IPS-18a (cell line): ENCODE measurements at regions not wholly inside any gene's neighbourhood (a gene's known extent, or its start where the extent isn't known, plus 50 kb on each side); places are given as distances from the start of the nearest gene placed in this dataset.

Source experiments
- H3K27ac ChIP-seq: one replicate; pipeline ENCODE4 v1.5.1; 2013; ENCODE audit warnings: low read length
- H3K27me3 ChIP-seq: one replicate; pipeline ENCODE4 v1.6.1; 2013; ENCODE audit warnings: mild to moderate bottlenecking, low read length; ENCODE audit not compliant: control insufficient read depth, insufficient read depth
- H3K36me3 ChIP-seq: one replicate; pipeline ENCODE4 v1.6.1; 2013; ENCODE audit warnings: low read depth, low read length; ENCODE audit not compliant: control insufficient read depth
- H3K4me1 ChIP-seq: one replicate; pipeline ENCODE4 v1.6.1; 2013; ENCODE audit warnings: low read depth, low read length; ENCODE audit not compliant: control insufficient read depth
- H3K4me3 ChIP-seq: one replicate; pipeline ENCODE4 v1.5.1; 2013; ENCODE audit warnings: low read length
- H3K9ac ChIP-seq: one replicate; pipeline ENCODE4 v1.6.1; 2013; ENCODE audit warnings: mild to moderate bottlenecking, low read length, moderate library complexity
- H3K9me3 ChIP-seq: one replicate; pipeline ENCODE4 v1.6.1; 2013; ENCODE audit warnings: low read depth, low read length; ENCODE audit not compliant: control insufficient read depth

DNA sequence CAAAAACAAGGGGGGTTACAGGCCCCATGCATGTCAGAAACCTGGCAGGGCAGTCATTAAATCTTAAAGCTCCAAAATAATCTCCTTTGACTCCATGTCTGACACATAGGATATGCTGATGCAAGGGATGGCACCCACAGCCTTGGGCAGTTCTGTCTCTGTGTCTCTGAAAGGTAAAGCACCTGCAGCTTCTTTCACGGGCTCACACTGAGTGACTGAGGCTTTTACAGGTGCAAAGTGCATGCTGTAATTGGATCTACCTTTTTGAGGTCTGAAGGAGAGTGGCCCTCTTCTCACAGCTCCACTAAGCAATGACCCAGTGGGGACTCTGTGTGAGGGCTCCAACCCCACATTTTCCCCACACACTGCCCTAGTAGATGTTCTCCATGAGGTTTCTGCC is 1309.0 kb upstream of the B3GALT2 start:
- Histone ChIP-seq H3K27ac (no peak overlapping the region), H3K36me3 (no peaks in the 10 kb centered on the region), H3K9me3 (no peaks in the 10 kb centered on the region), H3K27me3 (no peaks in the 10 kb centered on the region), H3K9ac (no peak overlapping the region), H3K4me1 (no peaks in the 10 kb centered on the region), H3K4me3 (no peak overlapping the region)

DNA sequence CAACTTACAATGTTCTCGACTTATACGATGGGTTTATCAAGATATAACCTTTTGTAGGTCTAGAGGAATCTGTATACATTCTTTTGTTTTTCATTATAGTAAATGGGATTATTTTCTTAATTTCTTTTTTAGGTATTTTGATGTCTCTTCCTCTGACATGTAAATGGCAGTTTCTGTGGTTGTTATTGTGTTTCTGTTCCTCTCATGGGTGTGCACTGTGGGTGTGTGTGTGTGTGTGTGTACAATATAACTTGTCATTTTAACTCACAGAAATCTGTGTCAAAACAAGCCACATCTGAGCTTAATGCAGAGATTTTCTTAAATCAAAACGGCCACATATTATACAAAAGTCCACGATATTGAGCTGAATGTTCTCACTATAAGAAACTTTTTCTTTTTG is 1300.8 kb upstream of the B3GALT2 start:
- H3K9ac ChIP-seq = no peak overlapping the region

GRCh38 chr1:194485432-194485831 is 1299.0 kb upstream of the B3GALT2 start:
- H3K4me1 ChIP-seq = no peaks in the 10 kb centered on the region
- H3K9me3 ChIP-seq = no peaks in the 10 kb centered on the region
- H3K27me3 ChIP-seq = no peaks in the 10 kb centered on the region
- H3K36me3 ChIP-seq = no peaks in the 10 kb centered on the region
- no peak overlapping the region for H3K27ac ChIP-seq
- no peak overlapping the region for H3K4me3 ChIP-seq
- H3K9ac ChIP-seq = no peak overlapping the region

More for the DNA sequence above, 1300.8 kb upstream of the B3GALT2 start:
- Histone ChIP-seq H3K9me3 (no peaks in the 10 kb centered on the region), H3K27me3 (no peaks in the 10 kb centered on the region), H3K4me3 (no peak overlapping the region), H3K4me1 (no peaks in the 10 kb centered on the region), H3K36me3 (no peaks in the 10 kb centered on the region), H3K27ac (no peak overlapping the region)

- Histone ChIP-seq H3K27ac (no peak overlapping the region), H3K27me3 (no peaks in the 10 kb centered on the region), H3K9ac (no peak overlapping the region), H3K9me3 (no peaks in the 10 kb centered on the region), H3K4me1 (no peaks in the 10 kb centered on the region), H3K36me3 (no peaks in the 10 kb centered on the region), H3K4me3 (no peak overlapping the region)
These were observed 1292.3 kb upstream of the B3GALT2 start for GRCh38 chr1:194478731-194479130.

DNA sequence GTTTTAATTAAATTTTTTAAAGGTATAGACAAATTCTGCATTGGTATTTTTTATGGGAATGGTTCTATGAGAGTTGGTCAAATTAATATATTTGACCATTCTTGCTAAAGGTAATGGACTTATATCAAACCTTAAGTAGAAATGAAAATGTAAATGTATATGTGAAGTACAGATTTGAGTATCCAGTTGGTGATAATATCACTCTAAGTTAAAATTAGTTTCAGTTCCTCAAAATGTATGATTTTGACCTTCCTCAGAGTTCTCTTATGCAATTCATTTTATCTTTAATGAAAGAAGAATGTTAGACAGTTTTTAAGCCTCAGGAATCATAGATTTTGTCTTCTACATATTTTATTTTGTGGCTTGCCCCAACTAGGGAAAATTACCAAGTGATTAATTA is 1291.5 kb upstream of the B3GALT2 start:
- Histone ChIP-seq H3K36me3 (no peaks in the 10 kb centered on the region), H3K9me3 (no peaks in the 10 kb centered on the region), H3K27me3 (no peaks in the 10 kb centered on the region), H3K4me3 (no peak overlapping the region), H3K27ac (no peak overlapping the region), H3K4me1 (no peaks in the 10 kb centered on the region), H3K9ac (no peak overlapping the region)

DNA sequence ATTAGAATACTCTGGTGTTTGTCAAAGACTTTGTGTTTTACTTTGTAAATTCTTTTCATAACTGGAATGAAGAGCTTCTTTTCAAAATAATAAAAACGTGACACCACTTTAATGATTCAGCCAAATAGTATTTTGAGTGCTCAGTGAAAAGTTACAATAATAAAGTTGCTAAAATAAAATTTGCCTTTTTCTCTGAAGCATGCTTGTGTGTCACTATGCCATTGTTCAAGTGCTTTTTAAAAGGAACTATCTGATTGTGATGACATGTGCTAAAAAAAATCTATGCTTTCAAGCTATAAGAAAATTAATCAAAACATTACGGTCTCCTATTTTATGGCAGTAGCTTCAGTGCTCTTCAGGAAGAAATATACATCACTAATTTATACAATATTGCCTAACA is 1290.5 kb upstream of the B3GALT2 start:
- H3K27ac ChIP-seq = no peak overlapping the region

DNA sequence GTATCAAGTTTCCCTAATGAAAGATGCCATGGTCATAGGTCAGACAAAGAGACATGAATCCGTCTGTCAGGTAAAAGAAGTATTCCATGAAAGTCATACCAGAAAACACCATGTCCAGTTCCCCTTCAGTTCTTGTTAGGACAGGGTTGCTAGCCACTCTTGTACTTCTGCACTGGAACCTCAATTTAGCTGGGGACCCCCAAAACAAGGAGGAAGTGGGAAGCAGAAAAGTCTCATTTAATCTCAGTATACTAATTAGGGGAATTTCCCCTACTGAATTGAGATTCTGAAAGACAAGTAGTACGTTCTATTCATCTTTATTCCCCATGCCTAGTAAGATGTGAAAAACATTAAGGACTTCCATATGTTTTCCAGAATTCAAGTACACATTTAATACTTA is 1289.9 kb upstream of the B3GALT2 start:
- Histone ChIP-seq H3K27ac (no peak overlapping the region), H3K4me1 (no peaks in the 10 kb centered on the region), H3K4me3 (no peak overlapping the region), H3K27me3 (no peaks in the 10 kb centered on the region), H3K36me3 (no peaks in the 10 kb centered on the region), H3K9ac (no peak overlapping the region), H3K9me3 (no peaks in the 10 kb centered on the region)

More for the DNA sequence above, 1290.5 kb upstream of the B3GALT2 start:
- H3K36me3 ChIP-seq = no peaks in the 10 kb centered on the region
- H3K4me1 ChIP-seq = no peaks in the 10 kb centered on the region
- H3K9me3 ChIP-seq = no peaks in the 10 kb centered on the region
- no peak overlapping the region for H3K4me3 ChIP-seq
- H3K27me3 ChIP-seq = no peaks in the 10 kb centered on the region
- no peak overlapping the region for H3K9ac ChIP-seq

DNA sequence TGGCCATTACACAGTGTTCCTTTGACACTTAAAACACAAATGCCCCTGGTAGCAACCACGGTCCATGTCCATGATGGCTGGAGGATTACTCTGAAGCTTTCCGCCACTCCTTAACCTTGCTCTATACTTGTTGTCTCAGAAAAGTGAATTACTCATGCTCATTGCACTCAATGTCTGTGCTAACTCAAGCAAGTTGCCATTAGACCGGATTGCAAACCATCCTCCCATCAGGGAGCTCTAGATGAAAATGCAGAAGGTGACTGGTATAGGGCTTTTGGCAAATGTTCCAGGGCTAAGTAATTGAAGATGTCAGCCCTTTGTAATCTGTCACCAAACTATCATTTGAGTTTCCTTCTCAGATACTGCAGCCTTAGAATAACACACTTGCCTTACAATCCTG is 1288.3 kb upstream of the B3GALT2 start:
- Histone ChIP-seq H3K36me3 (no peaks in the 10 kb centered on the region), H3K9me3 (no peaks in the 10 kb centered on the region), H3K9ac (no peak overlapping the region), H3K27me3 (no peaks in the 10 kb centered on the region), H3K4me3 (no peak overlapping the region), H3K27ac (no peak overlapping the region), H3K4me1 (no peaks in the 10 kb centered on the region)

DNA sequence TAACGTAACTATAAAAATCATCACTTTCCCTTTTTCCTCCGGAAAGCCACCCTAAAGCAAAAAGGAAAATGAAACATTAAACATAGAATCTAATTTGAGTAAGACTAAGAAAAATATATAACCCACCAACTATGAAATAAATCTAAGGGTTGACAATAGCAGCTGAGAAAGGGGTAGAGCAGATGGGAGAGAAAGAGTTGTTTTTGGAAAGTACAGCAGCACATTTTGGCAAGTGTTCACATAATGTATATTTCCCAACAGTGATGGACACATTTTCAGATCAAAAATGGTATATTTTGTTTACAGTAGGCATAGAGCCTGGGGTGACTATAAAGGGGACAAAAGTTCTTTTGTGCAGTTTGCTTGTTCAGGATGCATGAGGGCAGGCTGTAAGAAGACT is 1287.4 kb upstream of the B3GALT2 start:
- Histone ChIP-seq H3K27me3 (no peaks in the 10 kb centered on the region), H3K27ac (no peak overlapping the region), H3K4me1 (no peaks in the 10 kb centered on the region), H3K4me3 (no peak overlapping the region), H3K36me3 (no peaks in the 10 kb centered on the region), H3K9me3 (no peaks in the 10 kb centered on the region), H3K9ac (no peak overlapping the region)

- Histone ChIP-seq H3K9ac (no peak overlapping the region), H3K36me3 (no peaks in the 10 kb centered on the region), H3K4me3 (no peak overlapping the region), H3K27me3 (no peaks in the 10 kb centered on the region), H3K27ac (no peak overlapping the region), H3K4me1 (no peaks in the 10 kb centered on the region), H3K9me3 (no peaks in the 10 kb centered on the region)
These were observed 1282.9 kb upstream of the B3GALT2 start for GRCh38 chr1:194469282-194469681.

GRCh38 chr1:194466706-194467105 is 1280.3 kb upstream of the B3GALT2 start:
- H3K9ac ChIP-seq = no peak overlapping the region
- no peak overlapping the region for H3K27ac ChIP-seq
- no peak overlapping the region for H3K4me3 ChIP-seq
- no peaks in the 10 kb centered on the region for H3K4me1 ChIP-seq
- no peaks in the 10 kb centered on the region for H3K9me3 ChIP-seq
- H3K36me3 ChIP-seq = no peaks in the 10 kb centered on the region
- no peaks in the 10 kb centered on the region for H3K27me3 ChIP-seq

GRCh38 chr1:194447636-194448035 is 1261.2 kb upstream of the B3GALT2 start:
- Histone ChIP-seq H3K9ac (no peak overlapping the region), H3K4me1 (no peaks in the 10 kb centered on the region), H3K27me3 (no peaks in the 10 kb centered on the region), H3K9me3 (no peaks in the 10 kb centered on the region), H3K27ac (no peak overlapping the region), H3K4me3 (no peak overlapping the region), H3K36me3 (no peaks in the 10 kb centered on the region)
